Fibroblast of mammary gland (primary cell): ENCODE measurements at regions not wholly inside any gene's neighbourhood (a gene's known extent, or its start where the extent isn't known, plus 50 kb on each side); places are given as distances from the start of the nearest gene placed in this dataset.
A peak's percentile ranks its signal among the peaks of the same experiment; 100 is the strongest.

Experiments
- DNase-seq: peaks from one replicate; pipeline ENCODE4 v3.0.0-alpha.2; 2010; ENCODE audit warnings: low read depth
- H3K4me3 ChIP-seq: 2 replicates; pipeline ENCODE4 v1.5.1; 2011; ENCODE audit warnings: low read depth, mild to moderate bottlenecking, low read length, moderate library complexity; ENCODE audit not compliant: control insufficient read depth
- TF ChIP-seq, protein P1 (sequence below): conservative IDR thresholded peaks from 2 replicates; pipeline ENCODE4 v1.5.1; 2011; ENCODE audit warnings: low read depth, low read length, inconsistent platforms; ENCODE audit not compliant: control insufficient read depth, insufficient read depth

DNA sequence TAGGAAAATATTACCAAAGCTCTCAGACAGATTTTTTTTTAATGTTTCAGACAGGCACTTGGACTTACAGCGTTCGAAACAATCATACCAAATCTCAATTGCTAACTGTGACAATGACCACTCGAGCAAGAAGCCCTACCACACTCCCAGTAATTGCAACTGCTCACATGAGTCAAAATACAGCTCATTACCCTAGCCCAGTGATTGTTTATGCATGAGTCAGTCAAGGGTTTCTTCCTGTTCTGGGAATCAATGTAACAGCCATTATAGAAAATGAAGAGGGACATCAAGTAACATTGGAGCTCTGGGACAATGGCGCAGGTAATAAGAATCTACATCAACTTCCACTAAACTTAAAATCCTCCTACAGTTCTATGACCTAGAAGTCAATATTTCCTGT, 56.1 kb upstream of the SH3GLB1 start:
- DNase-seq: peak; percentile 88

DNA sequence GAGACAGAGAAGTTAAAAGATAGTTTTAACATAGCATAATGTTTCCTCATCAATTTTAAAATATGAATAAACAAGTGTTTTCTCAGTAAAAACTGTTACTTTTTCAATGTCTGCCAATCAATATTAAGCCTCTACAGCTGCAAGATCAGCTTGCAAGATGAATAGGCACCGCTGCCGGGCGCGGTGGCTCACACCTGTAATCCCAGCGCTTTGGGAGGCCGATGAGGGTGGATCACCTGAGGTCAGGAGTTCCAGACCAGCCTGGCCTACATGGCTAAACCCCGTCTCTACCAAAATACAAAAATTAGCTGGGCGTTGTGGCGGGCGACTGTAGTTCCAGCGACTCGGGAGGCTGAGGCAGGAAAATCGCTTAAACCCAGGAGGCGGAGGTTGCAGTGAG, 54.8 kb upstream of the SH3GLB1 start:
- no peak for DNase-seq
- TF ChIP-seq, protein P1, sequence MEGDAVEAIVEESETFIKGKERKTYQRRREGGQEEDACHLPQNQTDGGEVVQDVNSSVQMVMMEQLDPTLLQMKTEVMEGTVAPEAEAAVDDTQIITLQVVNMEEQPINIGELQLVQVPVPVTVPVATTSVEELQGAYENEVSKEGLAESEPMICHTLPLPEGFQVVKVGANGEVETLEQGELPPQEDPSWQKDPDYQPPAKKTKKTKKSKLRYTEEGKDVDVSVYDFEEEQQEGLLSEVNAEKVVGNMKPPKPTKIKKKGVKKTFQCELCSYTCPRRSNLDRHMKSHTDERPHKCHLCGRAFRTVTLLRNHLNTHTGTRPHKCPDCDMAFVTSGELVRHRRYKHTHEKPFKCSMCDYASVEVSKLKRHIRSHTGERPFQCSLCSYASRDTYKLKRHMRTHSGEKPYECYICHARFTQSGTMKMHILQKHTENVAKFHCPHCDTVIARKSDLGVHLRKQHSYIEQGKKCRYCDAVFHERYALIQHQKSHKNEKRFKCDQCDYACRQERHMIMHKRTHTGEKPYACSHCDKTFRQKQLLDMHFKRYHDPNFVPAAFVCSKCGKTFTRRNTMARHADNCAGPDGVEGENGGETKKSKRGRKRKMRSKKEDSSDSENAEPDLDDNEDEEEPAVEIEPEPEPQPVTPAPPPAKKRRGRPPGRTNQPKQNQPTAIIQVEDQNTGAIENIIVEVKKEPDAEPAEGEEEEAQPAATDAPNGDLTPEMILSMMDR: no peak
- no peak overlapping the region for H3K4me3 ChIP-seq

More for the DNA sequence above, 56.1 kb upstream of the SH3GLB1 start:
- TF ChIP-seq, protein P1: no peak
- H3K4me3 ChIP-seq: no peak overlapping the region

DNA sequence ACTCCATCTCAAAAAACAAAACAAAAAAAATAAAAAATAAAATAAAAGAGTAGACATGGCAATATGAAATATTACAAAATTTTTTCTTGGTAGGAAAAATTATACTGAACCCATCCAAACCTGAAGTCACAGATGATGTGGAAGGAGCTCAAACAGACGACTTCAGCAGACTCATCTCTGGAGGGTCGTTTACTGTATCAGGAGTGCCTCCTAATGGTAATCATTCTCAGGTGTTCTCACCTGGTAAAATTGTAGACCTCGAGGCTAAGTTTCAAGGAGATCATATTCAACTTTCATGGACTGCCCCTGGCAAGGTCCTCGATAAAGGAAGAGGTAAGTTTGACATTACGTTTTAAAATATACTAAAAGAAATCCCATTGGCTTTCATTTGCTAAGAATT, 54.3 kb upstream of the SH3GLB1 start:
- DNase-seq: no peak
- H3K4me3 ChIP-seq: no peak overlapping the region
- TF ChIP-seq, protein P1: no peak
